ENCODE measurements at regions not wholly inside any gene's neighbourhood (a gene's known extent, or its start where the extent isn't known, plus 50 kb on each side); places are given as distances from the start of the nearest gene placed in this dataset.

GRCh38 chr18:38481576-38481975 is 916.0 kb upstream of the CELF4 start:
- Histone ChIP-seq H3K4me1 (ENCODE audit: insufficient read depth) (no peaks in the 10 kb centered on the region), H4K20me1 (replicated peaks; ENCODE audit: insufficient read depth) (no peaks in the 10 kb centered on the region), H3K36me3 (ENCODE audit: insufficient read depth) (no peaks in the 10 kb centered on the region), H3F3A (replicated peaks; ENCODE audit: low read depth) (no peaks in the 10 kb centered on the region), H3K27ac (ENCODE audit: low read depth) (no peak overlapping the region), H3K4me2 (no peak overlapping the region), H3K27me3 (ENCODE audit: insufficient read depth) (no peaks in the 10 kb centered on the region), H3K4me3 (no peak overlapping the region), H3K79me2 (replicated peaks; ENCODE audit: insufficient read depth) (no peaks in the 10 kb centered on the region), H3K9me2 (ENCODE audit: insufficient read depth) (no peaks in the 10 kb centered on the region), H2AFZ (no peak overlapping the region)
- Mint-ChIP-seq H3K36me3 (ENCODE audit: low read depth) (peaks cover 5% of the 10 kb centered on the region; the same call in 2 of the 3 replicates), H3K4me3 (no peak overlapping the region), H3K9me3 (peaks cover 6% of the 10 kb centered on the region; the same call in 2 of the 3 replicates), H3K4me1 (no peaks in the 10 kb centered on the region), H3K27me3 (ENCODE audit: insufficient read depth, low read depth, poor library complexity) (no peaks in the 10 kb centered on the region), H3K27ac (no peak overlapping the region)
- TF ChIP-seq EZH2 (IDR thresholded peaks at IDR 0.05; ENCODE audit: low read depth, unreplicated experiment) (no peak), ZNF114 (CRISPR knock-in tag; IDR thresholded peaks at IDR 0.05) (no peak), STAT1 (IDR thresholded peaks at IDR 0.05; ENCODE audit: unreplicated experiment) (no peak)
- ATAC-seq (no peak), DNase-seq (ENCODE audit: low spot score) (no peak)

DNA sequence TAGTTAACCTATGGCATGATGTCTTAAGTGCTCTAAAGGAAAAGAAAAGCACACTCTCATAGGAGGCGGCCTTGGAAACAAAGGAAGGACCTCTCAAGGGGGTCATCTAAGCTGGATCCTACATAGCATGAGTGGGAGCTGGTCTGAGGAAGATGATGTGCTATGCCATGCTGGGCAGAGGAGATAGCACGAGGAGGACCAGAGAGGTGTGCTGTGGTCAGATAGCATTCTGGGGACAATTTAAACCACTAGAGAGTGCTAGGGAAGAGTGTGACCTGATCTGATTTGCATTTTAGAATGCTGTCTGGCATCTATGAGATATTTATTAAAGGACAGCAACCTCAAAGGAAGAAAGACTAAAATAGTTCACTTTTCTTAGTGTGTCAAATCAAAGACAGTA is 910.1 kb upstream of the CELF4 start:
- peaks cover 13% of the 10 kb centered on the region for H3K36me3 Mint-ChIP-seq (ENCODE audit: low read depth)
- Histone ChIP-seq H3F3A (replicated peaks; ENCODE audit: low read depth) (no peaks in the 10 kb centered on the region), H3K27me3 (ENCODE audit: insufficient read depth) (no peaks in the 10 kb centered on the region), H3K79me2 (replicated peaks; ENCODE audit: insufficient read depth) (no peaks in the 10 kb centered on the region), H3K4me3 (no peak overlapping the region), H3K27ac (ENCODE audit: low read depth) (no peak overlapping the region), H4K20me1 (replicated peaks; ENCODE audit: insufficient read depth) (no peaks in the 10 kb centered on the region), H3K4me1 (ENCODE audit: insufficient read depth) (no peaks in the 10 kb centered on the region), H2AFZ (no peak overlapping the region), H3K9me2 (ENCODE audit: insufficient read depth) (no peaks in the 10 kb centered on the region; the same call in none of the 2 replicates), H3K36me3 (ENCODE audit: insufficient read depth) (no peaks in the 10 kb centered on the region), H3K4me2 (no peak overlapping the region)
- no peak overlapping the region for H3K27ac Mint-ChIP-seq
- H3K4me3 Mint-ChIP-seq = no peak overlapping the region
- TF ChIP-seq ETS1 (IDR thresholded peaks at IDR 0.05) = no peak
- no peak for TF ChIP-seq NANOG (IDR thresholded peaks at IDR 0.05; ENCODE audit: borderline replicate concordance)
- no peak for TF ChIP-seq REST (IDR thresholded peaks at IDR 0.05; ENCODE audit: unreplicated experiment)
- no peak for TF ChIP-seq CREB1 (CRISPR knock-in tag; IDR thresholded peaks at IDR 0.05; ENCODE audit: low read depth)
- TF ChIP-seq JUNB (IDR thresholded peaks at IDR 0.05; ENCODE audit: unreplicated experiment) = no peak
- no peak for TF ChIP-seq EZH2phosphoT487 (IDR thresholded peaks at IDR 0.05; ENCODE audit: unreplicated experiment)
- no peak for TF ChIP-seq EZH2 (IDR thresholded peaks at IDR 0.05; ENCODE audit: low read depth, unreplicated experiment)
- TF ChIP-seq CTCF (conservative IDR thresholded peaks at IDR 0.05; ENCODE audit: low read depth in 2 of 2) = no peak
- no peak for TF ChIP-seq ZNF114 (CRISPR knock-in tag; IDR thresholded peaks at IDR 0.05)
- no peak for TF ChIP-seq STAT1 (IDR thresholded peaks at IDR 0.05; ENCODE audit: unreplicated experiment)
- no peak for DNase-seq (ENCODE audit: low spot score)
- peaks cover 2% of the 10 kb centered on the region for H3K27me3 Mint-ChIP-seq (ENCODE audit: insufficient read depth, low read depth, poor library complexity)
- no peak for ATAC-seq
- peaks cover 15% of the 10 kb centered on the region; the same call in 2 of the 3 replicates for H3K9me3 Mint-ChIP-seq
- no peaks in the 10 kb centered on the region for H3K4me1 Mint-ChIP-seq

Data from GM23338 (cell line).